SK-N-SH (cell line): ENCODE measurements at regions not wholly inside any gene's neighbourhood (a gene's known extent, or its start where the extent isn't known, plus 50 kb on each side); places are given as distances from the start of the nearest gene placed in this dataset.

Source experiments
- EP300 ChIP-seq, 2 experiments: IDR thresholded peaks; 2 replicates each; pipeline versions ENCODE4 v1.4.0 to v1.6.1; 2012; ENCODE audit warnings: borderline replicate concordance in 1 of 2, low read depth in 1 of 2, low read length in 1 of 2
- EZH2phosphoT487 ChIP-seq: fragments of 200-600 bp; sonication (generic); IDR thresholded peaks from 2 replicates; pipeline ENCODE4 v1.6.1; 2017; ENCODE audit warnings: low read depth, mixed run types, mild to moderate bottlenecking, antibody characterized with exemption, moderate library complexity, borderline replicate concordance
- GATA2 ChIP-seq: sonication (generic); formaldehyde crosslinking; IDR thresholded peaks from 2 replicates; pipeline ENCODE4 v1.5.0; 2020; ENCODE audit warnings: mild to moderate bottlenecking, missing genetic modification reagents
- POLR2AphosphoS5 ChIP-seq: IDR thresholded peaks from 2 replicates; pipeline ENCODE4 v1.6.1; 2012; ENCODE audit warnings: low read depth, low read length
- RFX5 ChIP-seq: IDR thresholded peaks from 2 replicates; pipeline ENCODE4 v1.6.1; 2012; ENCODE audit warnings: mild to moderate bottlenecking, improper control_type of control experiment, low read length
- TAF1 ChIP-seq: IDR thresholded peaks from 2 replicates; pipeline ENCODE4 v1.6.1; 2012; ENCODE audit warnings: low read depth, mild to moderate bottlenecking, low read length, moderate library complexity, borderline replicate concordance
- YY1 ChIP-seq: IDR thresholded peaks from 2 replicates; pipeline ENCODE4 v1.4.0; 2012; ENCODE audit warnings: low read depth, mild to moderate bottlenecking
- TF ChIP-seq, protein P1 (sequence below): fragments of 200-600 bp; sonication (generic); IDR thresholded peaks from 2 replicates; pipeline ENCODE4 v1.6.1; 2017; ENCODE audit warnings: antibody characterized with exemption, mild to moderate bottlenecking, moderate library complexity
- TF ChIP-seq, protein P2 (sequence below): IDR thresholded peaks from 2 replicates; pipeline ENCODE4 v1.6.1; 2012; ENCODE audit warnings: mild to moderate bottlenecking, low read depth, low read length, moderate library complexity

GRCh38 chr6:53199156-53199555 lies 50.5 kb upstream of the GCM1 start:
- TF ChIP-seq TAF1 (no peak), EZH2phosphoT487 (no peak), POLR2AphosphoS5 (no peak), RFX5 (no peak), YY1 (no peak), EP300 (IDR thresholded peaks at IDR 0.05; ENCODE audit: borderline replicate concordance in 1 of 2, low read depth in 1 of 2, low read length in 1 of 2) (no peak), GATA2 (CRISPR knock-in tag) (no peak)
- TF ChIP-seq, protein P1, sequence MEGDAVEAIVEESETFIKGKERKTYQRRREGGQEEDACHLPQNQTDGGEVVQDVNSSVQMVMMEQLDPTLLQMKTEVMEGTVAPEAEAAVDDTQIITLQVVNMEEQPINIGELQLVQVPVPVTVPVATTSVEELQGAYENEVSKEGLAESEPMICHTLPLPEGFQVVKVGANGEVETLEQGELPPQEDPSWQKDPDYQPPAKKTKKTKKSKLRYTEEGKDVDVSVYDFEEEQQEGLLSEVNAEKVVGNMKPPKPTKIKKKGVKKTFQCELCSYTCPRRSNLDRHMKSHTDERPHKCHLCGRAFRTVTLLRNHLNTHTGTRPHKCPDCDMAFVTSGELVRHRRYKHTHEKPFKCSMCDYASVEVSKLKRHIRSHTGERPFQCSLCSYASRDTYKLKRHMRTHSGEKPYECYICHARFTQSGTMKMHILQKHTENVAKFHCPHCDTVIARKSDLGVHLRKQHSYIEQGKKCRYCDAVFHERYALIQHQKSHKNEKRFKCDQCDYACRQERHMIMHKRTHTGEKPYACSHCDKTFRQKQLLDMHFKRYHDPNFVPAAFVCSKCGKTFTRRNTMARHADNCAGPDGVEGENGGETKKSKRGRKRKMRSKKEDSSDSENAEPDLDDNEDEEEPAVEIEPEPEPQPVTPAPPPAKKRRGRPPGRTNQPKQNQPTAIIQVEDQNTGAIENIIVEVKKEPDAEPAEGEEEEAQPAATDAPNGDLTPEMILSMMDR, result no peak
- TF ChIP-seq, protein P2, sequence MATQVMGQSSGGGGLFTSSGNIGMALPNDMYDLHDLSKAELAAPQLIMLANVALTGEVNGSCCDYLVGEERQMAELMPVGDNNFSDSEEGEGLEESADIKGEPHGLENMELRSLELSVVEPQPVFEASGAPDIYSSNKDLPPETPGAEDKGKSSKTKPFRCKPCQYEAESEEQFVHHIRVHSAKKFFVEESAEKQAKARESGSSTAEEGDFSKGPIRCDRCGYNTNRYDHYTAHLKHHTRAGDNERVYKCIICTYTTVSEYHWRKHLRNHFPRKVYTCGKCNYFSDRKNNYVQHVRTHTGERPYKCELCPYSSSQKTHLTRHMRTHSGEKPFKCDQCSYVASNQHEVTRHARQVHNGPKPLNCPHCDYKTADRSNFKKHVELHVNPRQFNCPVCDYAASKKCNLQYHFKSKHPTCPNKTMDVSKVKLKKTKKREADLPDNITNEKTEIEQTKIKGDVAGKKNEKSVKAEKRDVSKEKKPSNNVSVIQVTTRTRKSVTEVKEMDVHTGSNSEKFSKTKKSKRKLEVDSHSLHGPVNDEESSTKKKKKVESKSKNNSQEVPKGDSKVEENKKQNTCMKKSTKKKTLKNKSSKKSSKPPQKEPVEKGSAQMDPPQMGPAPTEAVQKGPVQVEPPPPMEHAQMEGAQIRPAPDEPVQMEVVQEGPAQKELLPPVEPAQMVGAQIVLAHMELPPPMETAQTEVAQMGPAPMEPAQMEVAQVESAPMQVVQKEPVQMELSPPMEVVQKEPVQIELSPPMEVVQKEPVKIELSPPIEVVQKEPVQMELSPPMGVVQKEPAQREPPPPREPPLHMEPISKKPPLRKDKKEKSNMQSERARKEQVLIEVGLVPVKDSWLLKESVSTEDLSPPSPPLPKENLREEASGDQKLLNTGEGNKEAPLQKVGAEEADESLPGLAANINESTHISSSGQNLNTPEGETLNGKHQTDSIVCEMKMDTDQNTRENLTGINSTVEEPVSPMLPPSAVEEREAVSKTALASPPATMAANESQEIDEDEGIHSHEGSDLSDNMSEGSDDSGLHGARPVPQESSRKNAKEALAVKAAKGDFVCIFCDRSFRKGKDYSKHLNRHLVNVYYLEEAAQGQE, result no peak
